Testis (tissue), 2 donors: ENCODE measurements at regions not wholly inside any gene's neighbourhood (a gene's known extent, or its start where the extent isn't known, plus 50 kb on each side); places are given as distances from the start of the nearest gene placed in this dataset.

ENCODE experiments used
- CTCF ChIP-seq, 3 experiments: fragments of 450-650 bp in 2 of 3; fragments of 200-600 bp in 1 of 3; sonication (generic) in 1 of 3; IDR thresholded peaks; one replicate each; pipeline ENCODE4 v1.5.1; 2016 to 2019; ENCODE audit warnings: antibody characterized with exemption in 3 of 3, mild to moderate bottlenecking in 2 of 3, moderate library complexity in 1 of 3
- POLR2A ChIP-seq: fragments of 450-650 bp; IDR thresholded peaks from one replicate; pipeline ENCODE4 v1.6.1; 2017; ENCODE audit warnings: antibody characterized with exemption, mild to moderate bottlenecking, moderate library complexity

DNA sequence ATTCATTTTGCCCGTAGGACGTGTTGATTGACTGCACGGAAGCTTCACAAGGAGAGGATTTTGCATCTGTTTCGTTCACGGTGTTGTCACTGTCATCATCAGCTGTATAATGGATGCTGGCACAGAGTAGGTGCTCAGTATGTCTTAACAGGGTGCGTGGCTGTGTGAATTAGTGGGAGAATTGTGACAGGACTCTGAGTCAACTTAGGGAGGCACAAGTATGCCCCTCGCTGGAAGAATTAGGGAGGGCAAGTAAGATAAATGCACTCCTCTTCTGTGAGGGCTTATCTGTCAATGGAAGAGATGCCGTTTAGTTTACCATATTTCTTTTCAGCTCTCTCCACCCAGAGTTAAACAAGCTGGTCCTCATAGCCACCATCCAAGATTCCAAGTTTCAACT, 107.2 kb downstream of the TRIML1 start:
- TF ChIP-seq CTCF (IDR thresholded peaks at IDR 0.05): no peak
- no peak for TF ChIP-seq POLR2A
